GM21526 (cell line): ENCODE measurements at regions not wholly inside any gene's neighbourhood (a gene's known extent, or its start where the extent isn't known, plus 50 kb on each side); places are given as distances from the start of the nearest gene placed in this dataset.

ENCODE experiments used
- ATAC-seq: cut with Tn5 transposase; IDR thresholded peaks from one replicate; pipeline ENCODE4 v1.9.1; 2021; ENCODE audit warnings: moderate library complexity; ENCODE audit not compliant: unreplicated experiment, low FRiP score

GRCh38 chr4:30783751-30784150, 63.6 kb downstream of the PCDH7 start:
- ATAC-seq = no peak

GRCh38 chr4:30789219-30789671, 69.1 kb downstream of the PCDH7 start:
- no peak for ATAC-seq

- ATAC-seq = no peak
Measured at GRCh38 chr4:30790123-30790522, 70.0 kb downstream of the PCDH7 start.

DNA sequence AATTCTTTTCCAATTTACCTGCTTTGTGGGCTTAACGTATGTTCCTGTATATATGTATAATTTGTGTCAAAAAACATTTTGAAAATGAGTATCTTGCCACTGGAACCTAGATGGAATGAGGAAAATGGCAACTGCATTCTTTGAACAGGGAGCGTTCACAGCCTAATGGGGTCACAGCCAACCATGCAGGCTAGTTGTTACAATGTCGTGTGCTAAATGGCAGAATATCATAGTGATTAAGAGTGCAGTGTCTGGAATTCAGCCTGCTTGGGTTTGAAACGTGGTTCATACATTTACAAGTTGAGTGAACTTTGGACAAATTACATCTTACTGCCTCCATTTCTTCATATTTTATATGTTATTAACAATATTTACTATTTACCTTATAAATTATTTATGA, 70.8 kb downstream of the PCDH7 start:
- no peak for ATAC-seq

GRCh38 chr4:30792601-30793000, 72.4 kb downstream of the PCDH7 start:
- ATAC-seq = no peak

DNA sequence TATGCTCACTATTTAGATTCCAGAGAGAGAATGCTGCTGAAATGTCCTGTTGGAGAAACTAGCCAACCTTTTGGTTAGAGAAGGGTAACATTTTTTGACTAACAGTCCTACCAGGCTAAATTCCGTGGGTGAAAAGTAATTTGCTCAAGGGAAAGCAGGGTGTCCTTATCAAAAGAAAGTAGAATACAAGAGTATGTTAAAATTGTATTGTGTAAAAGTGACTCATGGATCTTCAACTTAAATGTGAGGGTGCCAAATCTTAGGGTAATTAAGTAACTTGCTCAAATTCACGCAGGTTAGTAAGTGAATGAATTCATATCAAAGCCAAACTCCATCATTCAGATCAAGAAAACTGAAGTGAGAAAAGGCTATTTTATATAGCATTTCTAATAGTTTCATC, 81.7 kb downstream of the PCDH7 start:
- ATAC-seq = no peak

- no peak for ATAC-seq
Measured at GRCh38 chr4:30802622-30803323, 82.6 kb downstream of the PCDH7 start.

DNA sequence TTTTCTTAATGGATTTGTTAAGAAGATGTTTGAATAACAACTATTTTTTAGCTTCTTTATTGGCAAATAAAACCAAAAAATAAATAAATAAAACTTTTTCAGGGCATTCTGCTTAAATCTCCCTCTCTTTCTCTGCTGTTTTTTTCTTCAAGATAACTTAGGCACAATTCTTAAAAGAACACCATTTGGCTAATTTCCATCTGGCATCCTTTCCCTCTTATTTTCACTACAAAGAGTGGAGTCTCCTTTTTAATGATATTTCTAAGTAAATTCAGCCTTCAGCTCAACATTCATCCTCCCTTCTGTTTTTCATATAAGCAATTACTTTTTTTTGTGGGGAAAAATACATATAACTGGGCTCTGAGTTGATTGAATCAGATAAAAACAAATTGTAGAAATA, 88.1 kb downstream of the PCDH7 start:
- no peak for ATAC-seq

DNA sequence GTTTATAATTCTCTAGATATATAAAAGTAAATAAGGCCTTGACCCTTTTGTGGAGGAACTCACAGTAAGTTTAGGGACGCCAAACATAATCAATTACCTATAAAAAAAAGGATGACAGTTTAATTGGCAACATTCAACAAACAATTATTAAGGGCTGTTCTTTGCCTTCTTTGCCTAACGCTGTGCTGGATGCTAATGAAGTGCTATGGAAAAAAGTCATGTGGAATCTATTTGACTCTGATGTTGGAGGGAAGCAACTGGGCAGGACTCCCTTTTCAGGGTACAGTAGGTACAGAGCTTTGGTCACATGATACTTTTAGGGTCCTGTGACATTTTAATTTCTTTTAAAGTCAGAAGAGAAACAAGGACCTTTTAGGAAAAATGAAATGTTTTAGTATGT, 91.1 kb downstream of the PCDH7 start:
- no peak for ATAC-seq

DNA sequence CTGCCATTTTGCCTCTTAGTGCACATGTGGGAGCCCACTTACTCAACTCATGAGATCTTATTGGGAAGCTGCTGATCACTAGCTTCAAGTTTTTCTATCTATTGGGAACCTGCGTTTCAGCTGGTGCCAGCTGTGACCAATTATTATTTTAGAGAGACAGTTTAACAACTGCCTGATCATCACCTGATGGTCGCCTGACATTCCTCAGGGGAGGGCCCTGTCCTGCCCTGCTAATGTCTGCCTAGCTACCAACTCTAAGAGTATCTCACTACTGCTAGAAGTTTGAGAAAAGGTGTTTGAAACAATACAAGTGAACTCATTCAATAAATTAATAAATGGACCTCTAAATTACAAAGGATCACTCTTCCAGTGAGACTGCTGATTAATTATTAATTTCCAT, 95.5 kb downstream of the PCDH7 start:
- no peak for ATAC-seq

DNA sequence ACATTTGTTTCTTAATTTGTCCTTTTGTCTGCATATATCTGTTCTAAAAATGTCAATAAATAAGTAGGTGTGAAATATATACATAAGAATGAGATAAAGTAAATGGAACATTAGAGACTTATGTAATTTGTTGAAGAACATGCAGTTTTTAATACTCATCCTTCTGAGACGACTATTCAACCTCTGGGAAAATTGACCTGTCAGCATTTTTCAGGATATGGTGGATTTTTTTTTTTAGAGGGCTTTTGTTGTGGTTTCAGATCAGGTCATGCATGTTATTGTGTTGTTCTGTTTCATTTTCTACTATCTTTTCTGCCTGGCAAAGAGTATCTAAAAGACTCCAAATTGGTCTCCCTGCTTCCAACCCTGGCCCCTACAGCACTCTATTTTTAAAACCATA, 97.3 kb downstream of the PCDH7 start:
- no peak for ATAC-seq

DNA sequence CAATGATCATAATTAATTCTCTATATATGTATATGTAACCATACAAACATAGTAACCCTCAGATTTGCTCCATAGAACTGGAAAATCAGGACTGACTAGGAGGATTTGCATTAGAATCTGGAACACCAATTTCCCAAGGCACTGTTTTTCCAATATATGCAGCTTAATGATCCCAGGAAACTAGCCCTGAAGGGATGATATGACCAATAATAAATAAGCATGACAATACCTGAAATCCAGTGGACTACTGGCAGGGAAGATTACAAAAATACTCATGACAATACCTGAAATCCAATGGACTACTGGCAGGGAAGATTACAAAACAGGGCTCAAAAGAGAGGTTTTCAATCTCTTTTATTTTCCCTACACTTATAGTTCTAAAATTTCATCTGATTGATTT, 98.4 kb downstream of the PCDH7 start:
- no peak for ATAC-seq

GRCh38 chr4:30821275-30821674, 101.1 kb downstream of the PCDH7 start:
- ATAC-seq = no peak

DNA sequence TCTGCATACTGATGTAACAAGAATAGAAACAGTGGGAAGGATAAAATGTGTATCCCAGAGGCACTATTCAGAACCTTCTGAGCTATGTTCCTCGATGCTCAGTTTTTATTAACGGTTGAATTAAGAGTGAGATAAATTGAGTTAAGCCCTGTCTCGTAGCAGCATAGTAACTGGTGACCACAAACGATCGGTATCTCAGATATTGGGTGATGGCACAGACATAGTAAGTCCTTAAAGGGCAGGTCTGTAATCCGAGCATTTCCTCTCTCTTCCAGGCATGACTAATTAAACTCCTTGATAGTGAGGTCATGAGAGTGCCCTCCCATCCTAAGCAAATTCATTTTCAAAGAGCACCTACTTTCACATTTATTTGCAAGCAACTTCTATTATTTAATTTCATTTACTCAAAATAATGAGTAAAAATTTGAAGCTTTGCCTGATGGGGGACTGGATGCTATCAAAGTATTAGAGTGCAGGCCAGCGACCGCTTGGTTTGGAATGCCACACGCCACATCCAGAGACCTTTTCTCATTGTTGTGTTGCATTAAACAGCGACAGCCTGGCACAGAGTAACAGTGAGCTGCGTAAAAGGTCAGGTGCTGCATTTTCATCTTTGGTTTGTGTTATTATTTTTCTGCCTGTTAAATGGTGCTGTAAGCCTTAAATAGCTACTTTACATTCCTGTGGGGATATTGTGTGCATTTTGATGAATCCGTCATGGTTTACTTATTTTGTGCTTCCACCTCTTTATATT, 101.9 kb downstream of the PCDH7 start:
- ATAC-seq = no peak

DNA sequence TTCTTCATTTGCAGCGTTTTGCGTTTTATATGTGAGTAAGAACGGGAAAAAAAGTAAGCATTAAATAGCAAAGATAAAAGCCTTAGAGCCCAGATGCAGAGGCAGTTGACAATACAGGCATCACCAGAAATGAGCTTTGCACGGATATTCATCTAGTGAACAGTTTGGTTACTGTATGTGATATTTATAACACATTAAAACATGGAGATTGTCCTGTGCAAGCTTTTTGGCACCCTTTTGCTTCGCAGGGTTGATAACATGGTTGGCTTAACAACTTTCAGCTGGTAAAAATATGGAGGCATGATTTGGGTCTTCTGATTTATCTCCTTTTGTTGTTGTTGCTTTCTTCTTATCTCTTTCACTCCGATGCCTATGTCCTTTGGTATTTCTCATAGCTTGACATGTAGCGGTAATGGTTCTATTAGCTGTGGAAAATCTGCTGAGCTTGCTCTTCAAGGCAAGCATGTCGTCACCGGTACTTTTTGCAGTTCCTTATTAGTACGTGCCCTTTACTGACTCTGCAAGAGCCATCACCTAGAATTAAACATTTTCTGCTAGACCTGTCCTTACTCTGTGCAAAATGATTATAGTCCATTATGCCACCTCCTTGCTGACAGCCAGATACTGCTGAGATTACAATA, 102.9 kb downstream of the PCDH7 start:
- no peak for ATAC-seq

DNA sequence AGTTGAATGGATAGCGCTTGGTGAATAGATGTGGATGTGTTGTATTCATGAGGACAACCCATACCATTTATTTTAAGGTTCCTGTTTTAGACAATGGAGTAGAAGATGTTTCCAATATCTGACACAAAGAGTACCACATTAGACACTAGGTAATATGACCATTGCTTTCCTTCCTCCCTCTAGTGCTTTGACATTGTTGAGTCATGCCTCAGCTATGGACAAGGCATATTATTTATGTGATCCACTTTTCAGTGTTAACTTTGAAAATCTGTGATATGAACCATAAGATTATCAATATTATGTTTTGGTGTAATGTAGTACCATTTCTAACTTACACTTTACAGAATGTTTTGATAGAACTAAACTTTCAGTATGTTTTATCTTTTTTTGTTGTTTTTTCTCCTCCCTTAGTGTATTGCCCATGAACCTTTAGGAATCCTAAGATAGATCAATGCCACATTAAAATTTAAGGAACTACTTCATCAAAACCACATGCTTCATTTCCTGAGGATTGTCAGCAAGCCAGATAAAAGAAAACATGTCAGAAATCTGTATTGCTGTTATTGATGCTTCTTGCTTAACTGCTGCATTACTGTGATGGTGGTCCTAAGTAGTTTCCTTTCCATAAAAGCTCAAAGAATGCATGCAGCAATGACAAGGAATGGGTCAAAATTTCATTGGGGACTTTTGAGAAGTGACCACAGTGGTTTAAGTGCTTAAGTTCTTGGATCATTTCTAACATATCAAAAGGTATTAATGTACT, 105.0 kb downstream of the PCDH7 start:
- ATAC-seq = no peak

GRCh38 chr4:30828264-30828926, 108.2 kb downstream of the PCDH7 start:
- no peak for ATAC-seq

GRCh38 chr4:30832639-30833038, 112.5 kb downstream of the PCDH7 start:
- no peak for ATAC-seq

GRCh38 chr4:30833206-30833605, 113.0 kb downstream of the PCDH7 start:
- no peak for ATAC-seq

DNA sequence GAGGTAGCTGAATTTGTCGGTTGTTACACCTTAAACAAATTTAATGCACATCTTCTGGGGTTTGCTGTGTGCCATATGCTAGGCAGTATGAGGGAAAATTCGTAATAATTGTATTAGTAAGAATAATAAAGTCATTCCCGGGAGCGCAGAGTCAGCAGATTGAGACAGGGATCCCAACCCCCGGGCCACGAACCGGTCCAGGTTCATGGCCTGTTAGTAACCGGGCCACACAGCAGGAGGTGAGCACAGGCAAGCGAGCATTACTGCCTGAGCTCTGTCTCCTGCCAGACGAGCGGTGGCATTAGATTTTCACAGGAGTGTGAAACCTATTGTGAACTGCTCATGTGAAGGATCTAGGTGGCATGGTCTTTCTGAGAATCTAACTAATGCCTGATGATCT, 114.9 kb downstream of the PCDH7 start:
- no peak for ATAC-seq
